DND-41 (cell line): ENCODE measurements at regions not wholly inside any gene's neighbourhood (a gene's known extent, or its start where the extent isn't known, plus 50 kb on each side); places are given as distances from the start of the nearest gene placed in this dataset.

ENCODE experiments used
- ATAC-seq: fragments of 200-7000 bp; cut with Tn5 transposase; 3 replicates; pipeline ENCODE4 v1.9.1; 2021; ENCODE audit warnings: low read depth; ENCODE audit not compliant: insufficient read depth
- DNase-seq: peaks from one replicate; pipeline ENCODE4 v3.0.0-alpha.2; 2020
- H2AFZ ChIP-seq: 2 replicates; pipeline ENCODE4 v1.6.0; 2012; ENCODE audit warnings: low read depth, low read length
- H3K27ac ChIP-seq: 2 replicates; pipeline ENCODE4 v1.5.1; 2012; ENCODE audit warnings: low read length, inconsistent platforms
- H3K27me3 ChIP-seq: fragments of 200-600 bp; sonication (generic); 2 replicates; pipeline ENCODE4 v1.6.0; 2012; ENCODE audit warnings: low read length, mild to moderate bottlenecking, inconsistent platforms; ENCODE audit not compliant: insufficient read depth, poor library complexity
- H3K36me3 ChIP-seq: 2 replicates; pipeline ENCODE4 v1.5.1; 2012; ENCODE audit warnings: low read length, inconsistent platforms; ENCODE audit not compliant: insufficient read depth
- H3K4me1 ChIP-seq: 2 replicates; pipeline ENCODE4 v1.5.1; 2012; ENCODE audit warnings: mild to moderate bottlenecking, low read length; ENCODE audit not compliant: insufficient read depth
- H3K4me2 ChIP-seq: 2 replicates; pipeline ENCODE4 v1.6.0; 2012; ENCODE audit warnings: mild to moderate bottlenecking, moderate library complexity, low read length, inconsistent platforms; ENCODE audit not compliant: insufficient read depth
- H3K4me3 ChIP-seq, 2 experiments: fragments of 200-600 bp in 1 of 2; shearing (Covaris generic) in 1 of 2; 2 replicates each; pipeline ENCODE4 v1.5.1; 2012 to 2016; ENCODE audit warnings: inconsistent platforms in 2 of 2, low read length in 2 of 2, mild to moderate bottlenecking in 2 of 2, low read depth in 1 of 2, moderate library complexity in 1 of 2
- H3K79me2 ChIP-seq: 2 replicates; pipeline ENCODE4 v1.6.0; 2012; ENCODE audit warnings: low read length, inconsistent platforms; ENCODE audit not compliant: insufficient read depth
- H3K9ac ChIP-seq: 2 replicates; pipeline ENCODE4 v1.6.0; 2012; ENCODE audit warnings: low read depth, mild to moderate bottlenecking, inconsistent platforms, low read length, moderate library complexity
- H3K9me3 ChIP-seq: 2 replicates; pipeline ENCODE4 v1.5.1; 2012; ENCODE audit warnings: low read length, moderate library complexity, mild to moderate bottlenecking, inconsistent platforms; ENCODE audit not compliant: insufficient read depth, severe bottlenecking
- H4K20me1 ChIP-seq: 2 replicates; pipeline ENCODE4 v1.6.0; 2012; ENCODE audit warnings: low read length; ENCODE audit not compliant: insufficient read depth
- EZH2 ChIP-seq: IDR thresholded peaks from 3 replicates; pipeline ENCODE4 v1.6.1; 2012; ENCODE audit warnings: borderline replicate concordance, low read depth, mild to moderate bottlenecking, moderate library complexity, low read length, inconsistent platforms; ENCODE audit not compliant: severe bottlenecking
- TF ChIP-seq, protein P1 (sequence below): IDR thresholded peaks from 2 replicates; pipeline ENCODE4 v1.5.1; 2012; ENCODE audit warnings: borderline replicate concordance, low read length, moderate library complexity, mild to moderate bottlenecking; ENCODE audit not compliant: poor library complexity, severe bottlenecking; ENCODE audit errors: extremely low read depth

GRCh38 chr16:65441501-65441900, 319.6 kb upstream of the CDH11 start:
- Histone ChIP-seq H3K79me2 (no peaks in the 10 kb centered on the region), H3K36me3 (no peaks in the 10 kb centered on the region), H3K9ac (no peak overlapping the region), H3K27me3 (no peaks in the 10 kb centered on the region), H4K20me1 (no peaks in the 10 kb centered on the region), H3K4me2 (no peak overlapping the region), H2AFZ (no peak overlapping the region), H3K4me1 (no peaks in the 10 kb centered on the region), H3K4me3 (no peak overlapping the region), H3K9me3 (no peaks in the 10 kb centered on the region), H3K27ac (no peak overlapping the region)
- TF ChIP-seq, protein P1, sequence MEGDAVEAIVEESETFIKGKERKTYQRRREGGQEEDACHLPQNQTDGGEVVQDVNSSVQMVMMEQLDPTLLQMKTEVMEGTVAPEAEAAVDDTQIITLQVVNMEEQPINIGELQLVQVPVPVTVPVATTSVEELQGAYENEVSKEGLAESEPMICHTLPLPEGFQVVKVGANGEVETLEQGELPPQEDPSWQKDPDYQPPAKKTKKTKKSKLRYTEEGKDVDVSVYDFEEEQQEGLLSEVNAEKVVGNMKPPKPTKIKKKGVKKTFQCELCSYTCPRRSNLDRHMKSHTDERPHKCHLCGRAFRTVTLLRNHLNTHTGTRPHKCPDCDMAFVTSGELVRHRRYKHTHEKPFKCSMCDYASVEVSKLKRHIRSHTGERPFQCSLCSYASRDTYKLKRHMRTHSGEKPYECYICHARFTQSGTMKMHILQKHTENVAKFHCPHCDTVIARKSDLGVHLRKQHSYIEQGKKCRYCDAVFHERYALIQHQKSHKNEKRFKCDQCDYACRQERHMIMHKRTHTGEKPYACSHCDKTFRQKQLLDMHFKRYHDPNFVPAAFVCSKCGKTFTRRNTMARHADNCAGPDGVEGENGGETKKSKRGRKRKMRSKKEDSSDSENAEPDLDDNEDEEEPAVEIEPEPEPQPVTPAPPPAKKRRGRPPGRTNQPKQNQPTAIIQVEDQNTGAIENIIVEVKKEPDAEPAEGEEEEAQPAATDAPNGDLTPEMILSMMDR: no peak
- TF ChIP-seq EZH2: no peak
- ATAC-seq (no peak), DNase-seq (no peak)

DNA sequence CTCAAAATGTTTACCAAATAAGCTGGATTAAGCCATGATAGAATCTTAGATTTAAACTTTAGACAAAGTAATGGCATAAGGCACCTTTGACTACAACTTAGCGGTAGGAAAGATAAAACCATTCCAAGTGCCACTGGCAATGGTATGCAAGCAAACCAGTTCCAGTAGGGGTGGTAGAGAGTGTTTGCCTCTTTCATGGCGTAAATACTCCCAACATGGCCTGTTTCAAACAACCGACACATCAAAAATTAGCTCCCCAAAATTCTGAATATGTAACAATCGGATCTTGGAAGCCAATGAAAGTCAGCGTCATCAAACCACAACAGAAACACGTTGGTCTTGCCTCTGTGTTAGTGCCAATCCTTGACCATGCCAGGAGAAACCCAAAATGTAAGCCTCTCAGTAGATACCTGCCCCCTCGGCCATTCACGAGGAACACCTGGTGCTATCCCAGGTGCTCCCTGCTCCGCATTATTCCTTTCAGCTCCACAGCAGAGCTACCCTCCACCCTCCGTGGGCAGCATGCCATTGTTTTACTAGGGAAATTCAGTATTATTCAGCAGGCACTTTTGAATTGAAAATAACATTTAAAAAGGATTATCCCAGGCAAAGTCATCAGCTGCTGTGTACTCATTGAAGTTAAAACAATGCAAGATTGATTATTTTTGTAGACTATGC, 307.8 kb upstream of the CDH11 start:
- Histone ChIP-seq H3K4me3 (no peak overlapping the region), H3K36me3 (no peaks in the 10 kb centered on the region), H3K27ac (no peak overlapping the region), H3K9ac (no peak overlapping the region), H2AFZ (no peak overlapping the region), H3K4me2 (no peak overlapping the region), H4K20me1 (no peaks in the 10 kb centered on the region), H3K27me3 (no peaks in the 10 kb centered on the region), H3K4me1 (no peaks in the 10 kb centered on the region), H3K79me2 (no peaks in the 10 kb centered on the region), H3K9me3 (no peaks in the 10 kb centered on the region)
- TF ChIP-seq EZH2: no peak
- TF ChIP-seq, protein P1: no peak
- DNase-seq: no peak
- no peak for ATAC-seq

DNA sequence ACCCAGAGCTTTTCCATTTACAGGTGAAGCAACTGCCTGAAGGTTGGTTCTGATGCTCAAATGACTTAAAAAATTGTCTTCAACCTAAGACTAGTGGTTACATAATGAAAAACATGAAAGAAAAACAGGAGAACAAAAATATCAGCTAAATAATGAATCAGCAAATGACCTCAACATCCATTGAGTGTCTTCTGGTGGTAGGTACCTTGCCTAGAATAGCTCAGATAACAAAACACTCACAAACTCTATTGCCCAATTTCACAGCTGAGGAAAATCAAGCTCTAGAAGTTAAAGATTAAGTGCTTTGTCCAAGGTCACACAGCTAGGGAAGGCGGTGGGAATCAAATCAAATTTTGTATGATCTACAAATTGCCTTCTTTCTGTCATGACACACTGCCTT, 304.6 kb upstream of the CDH11 start:
- TF ChIP-seq, protein P1: no peak
- TF ChIP-seq EZH2: no peak
- ATAC-seq: no peak
- no peak overlapping the region for H3K27ac ChIP-seq
- no peak overlapping the region for H3K4me2 ChIP-seq
- no peak overlapping the region for H3K9ac ChIP-seq
- no peak overlapping the region for H3K4me3 ChIP-seq
- H3K79me2 ChIP-seq: no peaks in the 10 kb centered on the region
- no peaks in the 10 kb centered on the region for H3K36me3 ChIP-seq
- no peaks in the 10 kb centered on the region for H3K9me3 ChIP-seq
- no peaks in the 10 kb centered on the region for H3K27me3 ChIP-seq
- no peaks in the 10 kb centered on the region for H3K4me1 ChIP-seq
- no peak for DNase-seq
- H2AFZ ChIP-seq: no peak overlapping the region
- no peaks in the 10 kb centered on the region for H4K20me1 ChIP-seq

DNA sequence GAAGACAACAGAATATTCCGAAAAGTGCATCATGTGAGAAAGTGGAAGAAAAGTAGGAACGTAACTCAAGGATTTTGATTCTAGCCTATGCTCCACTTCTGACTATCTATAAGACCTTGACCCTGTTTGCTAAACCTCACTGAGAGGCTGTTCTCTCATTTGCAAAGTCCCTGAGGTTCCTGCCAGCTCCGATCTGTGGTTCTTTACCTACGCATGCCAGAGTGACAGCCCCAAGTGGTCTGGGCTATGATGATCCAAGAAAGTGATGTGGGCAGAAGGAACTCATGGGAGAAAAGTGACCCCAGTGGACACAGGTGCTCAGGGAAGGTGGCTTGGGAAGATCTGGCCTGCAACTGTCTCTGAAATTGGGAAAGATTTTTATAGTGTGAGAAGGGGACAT, 301.1 kb upstream of the CDH11 start:
- H3K27ac ChIP-seq: no peak overlapping the region
- no peaks in the 10 kb centered on the region for H3K79me2 ChIP-seq
- DNase-seq: no peak
- H4K20me1 ChIP-seq: no peaks in the 10 kb centered on the region
- H3K4me2 ChIP-seq: no peak overlapping the region
- no peaks in the 10 kb centered on the region for H3K36me3 ChIP-seq
- no peaks in the 10 kb centered on the region for H3K4me1 ChIP-seq
- no peaks in the 10 kb centered on the region for H3K9me3 ChIP-seq
- TF ChIP-seq EZH2: no peak
- TF ChIP-seq, protein P1: no peak
- no peak overlapping the region for H2AFZ ChIP-seq
- H3K27me3 ChIP-seq: no peaks in the 10 kb centered on the region
- no peak overlapping the region for H3K9ac ChIP-seq
- no peak overlapping the region for H3K4me3 ChIP-seq
- ATAC-seq: no peak
